ENCODE measurements at regions not wholly inside any gene's neighbourhood (a gene's known extent, or its start where the extent isn't known, plus 50 kb on each side); places are given as distances from the start of the nearest gene placed in this dataset.

DNA sequence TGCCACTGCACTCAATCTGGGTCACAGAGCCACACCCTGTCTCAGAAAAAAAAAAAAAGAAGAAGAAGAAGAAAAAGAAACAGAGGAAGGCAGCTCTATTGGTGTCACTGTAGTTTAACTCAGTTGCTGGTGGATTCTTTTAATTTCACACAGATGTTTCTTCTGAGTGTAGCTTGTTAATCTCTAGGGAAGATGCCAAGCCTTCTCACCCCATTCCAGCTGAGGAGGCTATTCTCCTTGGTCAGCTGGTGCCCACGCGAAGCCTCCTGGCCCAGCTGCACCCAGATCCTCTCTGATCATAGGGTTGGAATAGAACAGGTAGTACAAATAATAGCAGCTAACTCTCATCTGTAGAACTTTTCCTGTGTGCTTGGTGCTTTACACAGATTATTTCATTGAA is 113.8 kb upstream of the SPRY4 start:
- Histone ChIP-seq H3K36me3 (no peaks in the 10 kb centered on the region), H3K27ac (no peak overlapping the region), H3K4me3 (no peak overlapping the region), H3K9me3 (no peaks in the 10 kb centered on the region), H3K4me1 (no peaks in the 10 kb centered on the region), H3K27me3 (no peaks in the 10 kb centered on the region)
- TF ChIP-seq CTCF (IDR thresholded peaks at IDR 0.05) = no peak
- TF ChIP-seq POLR2A (IDR thresholded peaks at IDR 0.05) = no peak
- no peak for DNase-seq
- ATAC-seq = no peak
- intact Hi-C loops (cut with DNase I) = no loop called here
- no CpG with 5 or more reads among the region's 2 CpGs for WGBS (ENCODE audit: insufficient coverage, low coverage, low lambda C conversion rate, missing lambda C conversion rate)

DNA sequence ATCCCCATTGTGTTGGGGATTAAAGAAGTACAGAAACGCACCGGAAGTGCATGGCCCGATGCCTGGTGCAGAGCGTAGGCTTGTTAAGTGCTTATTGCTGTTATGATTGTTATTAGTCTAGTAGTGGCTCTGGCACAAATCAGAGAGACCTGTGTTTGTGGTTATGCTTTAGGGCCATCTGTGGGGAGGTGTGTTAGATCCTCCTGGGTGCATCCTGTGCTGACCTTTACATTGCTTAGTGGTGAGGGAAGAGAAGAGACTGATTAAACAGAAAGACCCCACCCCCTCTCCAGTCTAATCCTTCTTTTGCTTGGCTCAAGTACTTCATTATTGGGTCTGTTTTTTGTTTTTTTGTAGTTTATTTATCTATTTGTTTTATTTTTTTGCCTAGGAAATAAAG is 112.7 kb upstream of the SPRY4 start:
- no peak for ATAC-seq
- no peak overlapping the region for H3K27ac ChIP-seq
- no peak for DNase-seq
- intact Hi-C loops (cut with DNase I) = no loop called here
- H3K27me3 ChIP-seq = no peaks in the 10 kb centered on the region
- no peak for TF ChIP-seq CTCF (IDR thresholded peaks at IDR 0.05)
- no peak for TF ChIP-seq POLR2A (IDR thresholded peaks at IDR 0.05)
- 86% methylated on average over 4 of the region's 4 CpGs for WGBS (ENCODE audit: insufficient coverage, low coverage, low lambda C conversion rate, missing lambda C conversion rate)
- H3K9me3 ChIP-seq = no peaks in the 10 kb centered on the region
- no peaks in the 10 kb centered on the region for H3K4me1 ChIP-seq
- H3K4me3 ChIP-seq = no peak overlapping the region
- H3K36me3 ChIP-seq = no peaks in the 10 kb centered on the region

DNA sequence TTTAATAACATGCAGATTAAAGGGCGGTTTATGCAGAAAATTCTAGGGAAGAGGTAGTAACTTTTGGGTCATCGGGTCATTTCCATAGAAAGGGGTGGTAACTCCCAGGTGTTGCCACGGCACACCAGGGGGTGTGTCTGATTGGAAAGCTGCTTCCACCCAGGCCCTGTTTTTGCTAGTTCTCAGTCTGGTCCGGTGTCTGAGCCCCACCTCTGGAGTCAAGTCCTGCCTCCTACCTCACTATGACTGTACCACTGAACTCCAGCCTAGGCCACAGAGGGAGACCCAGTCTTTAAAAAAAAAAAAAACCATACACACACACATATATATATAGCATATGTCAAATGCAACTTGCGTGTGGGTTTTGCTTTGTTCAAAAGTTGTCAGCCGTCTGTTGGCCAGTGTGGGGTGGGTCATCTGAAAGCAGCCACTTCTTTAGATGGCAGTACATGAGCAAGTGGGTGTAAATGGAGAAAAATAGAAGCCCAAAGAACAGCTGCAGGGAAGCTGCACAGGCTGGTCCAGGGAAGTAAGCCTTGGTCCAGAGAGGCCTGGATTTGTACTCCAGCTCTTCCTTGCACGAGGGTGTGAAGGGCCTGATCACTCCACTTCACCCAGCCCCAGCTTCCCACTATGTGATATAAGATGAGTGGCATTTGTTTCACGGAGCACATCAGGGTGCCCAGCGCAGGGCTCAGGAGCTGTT is 110.7 kb upstream of the SPRY4 start:
- ATAC-seq = no peak
- WGBS (ENCODE audit: insufficient coverage, low coverage, low lambda C conversion rate, missing lambda C conversion rate) = 77% methylated on average over 7 of the region's 9 CpGs
- H3K9me3 ChIP-seq = no peaks in the 10 kb centered on the region
- no peaks in the 10 kb centered on the region for H3K36me3 ChIP-seq
- no peak overlapping the region for H3K27ac ChIP-seq
- H3K4me3 ChIP-seq = no peak overlapping the region
- TF ChIP-seq CTCF (IDR thresholded peaks at IDR 0.05) (no peak), POLR2A (IDR thresholded peaks at IDR 0.05) (no peak)
- no peaks in the 10 kb centered on the region for H3K27me3 ChIP-seq
- H3K4me1 ChIP-seq = no peaks in the 10 kb centered on the region
- intact Hi-C loops (cut with DNase I) = no loop called here
- no peak for DNase-seq

GRCh38 chr5:142434322-142434612 is 109.4 kb upstream of the SPRY4 start:
- no CpG with 5 or more reads among the region's 2 CpGs for WGBS (ENCODE audit: insufficient coverage, low coverage, low lambda C conversion rate, missing lambda C conversion rate)
- intact Hi-C loops (cut with DNase I) = no loop called here

More at GRCh38 chr5:142434322-142434612, 109.4 kb upstream of the SPRY4 start:
- H3K4me1 ChIP-seq = no peaks in the 10 kb centered on the region
- DNase-seq (no peak), ATAC-seq (no peak)
- H3K36me3 ChIP-seq = no peaks in the 10 kb centered on the region
- H3K27me3 ChIP-seq = no peaks in the 10 kb centered on the region
- TF ChIP-seq CTCF (IDR thresholded peaks at IDR 0.05) (no peak), POLR2A (IDR thresholded peaks at IDR 0.05) (no peak)
- H3K4me3 ChIP-seq = no peak overlapping the region
- no peaks in the 10 kb centered on the region for H3K9me3 ChIP-seq
- no peak overlapping the region for H3K27ac ChIP-seq

Data from right lobe of liver (tissue), 6 donors.